GM19463 (cell line): ENCODE measurements at regions not wholly inside any gene's neighbourhood (a gene's known extent, or its start where the extent isn't known, plus 50 kb on each side); places are given as distances from the start of the nearest gene placed in this dataset.

Experiments used
- ATAC-seq: cut with Tn5 transposase; IDR thresholded peaks from one replicate; pipeline ENCODE4 v1.9.1; 2021; ENCODE audit warnings: mild to moderate bottlenecking, moderate library complexity; ENCODE audit not compliant: unreplicated experiment

DNA sequence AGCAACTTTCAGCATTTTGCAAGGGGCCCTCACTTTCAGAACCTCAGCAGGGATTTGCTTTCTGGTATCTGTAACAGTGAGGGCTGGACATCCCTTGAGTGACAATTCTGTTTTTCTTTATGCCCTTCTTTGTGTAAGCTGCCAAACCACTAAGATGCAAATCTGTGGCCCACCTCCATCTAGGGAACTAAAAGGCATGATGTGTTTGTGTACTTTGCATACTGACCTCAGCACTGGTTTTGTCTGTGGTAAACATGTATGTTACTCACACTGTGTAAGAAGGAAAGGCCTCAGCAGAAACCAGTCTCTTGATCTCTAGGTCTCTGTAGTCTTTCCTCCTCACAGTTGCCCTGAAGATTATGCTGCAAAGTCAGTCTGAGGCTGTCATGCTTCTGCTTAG is 396.6 kb upstream of the DYNLRB2 start:
- ATAC-seq = peak; percentile 98

- ATAC-seq = no peak
Observed at GRCh38 chr16:80142940-80143339, 397.9 kb upstream of the DYNLRB2 start.

DNA sequence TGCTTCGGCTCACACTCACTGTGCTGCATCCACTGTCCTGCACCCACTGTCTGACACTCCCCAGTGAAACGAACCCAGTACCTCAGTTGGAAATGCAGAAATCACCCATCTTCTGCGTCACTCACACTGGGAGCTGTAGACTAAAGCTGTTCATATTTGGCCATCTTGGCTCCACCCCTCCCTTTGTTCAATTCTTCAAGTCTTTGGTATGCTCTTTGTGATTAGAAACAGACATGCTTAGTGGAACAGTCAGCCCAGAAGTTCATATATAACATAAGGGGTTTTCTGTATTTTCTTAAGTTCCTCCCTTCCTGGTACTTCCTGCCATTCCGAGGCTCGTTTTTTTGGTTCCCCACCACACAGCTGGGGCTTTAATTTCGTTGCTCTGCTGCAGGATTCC is 398.5 kb upstream of the DYNLRB2 start:
- ATAC-seq = no peak

- no peak for ATAC-seq
Observed at GRCh38 chr16:80129791-80130190, 411.0 kb upstream of the DYNLRB2 start.

GRCh38 chr16:80125677-80126076 is 415.1 kb upstream of the DYNLRB2 start:
- no peak for ATAC-seq

DNA sequence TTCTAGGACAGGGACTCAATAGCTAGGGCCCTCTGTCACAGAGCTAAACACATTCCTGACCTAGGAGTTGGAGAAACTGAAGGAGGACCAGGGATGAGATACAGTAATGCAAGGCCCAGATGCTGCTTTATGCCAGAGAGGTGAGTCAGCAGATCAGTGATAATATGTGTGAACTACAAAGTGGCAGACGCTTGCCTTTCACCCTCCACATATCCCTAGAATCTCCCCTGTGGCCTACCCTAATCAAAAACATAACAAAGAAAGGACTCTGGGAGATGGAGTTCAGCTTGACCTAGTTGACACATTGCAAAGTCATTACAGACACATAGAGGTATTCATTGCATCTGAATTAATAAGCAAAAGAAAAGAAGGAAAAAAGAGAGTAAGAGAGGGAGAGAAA is 417.6 kb upstream of the DYNLRB2 start:
- no peak for ATAC-seq

DNA sequence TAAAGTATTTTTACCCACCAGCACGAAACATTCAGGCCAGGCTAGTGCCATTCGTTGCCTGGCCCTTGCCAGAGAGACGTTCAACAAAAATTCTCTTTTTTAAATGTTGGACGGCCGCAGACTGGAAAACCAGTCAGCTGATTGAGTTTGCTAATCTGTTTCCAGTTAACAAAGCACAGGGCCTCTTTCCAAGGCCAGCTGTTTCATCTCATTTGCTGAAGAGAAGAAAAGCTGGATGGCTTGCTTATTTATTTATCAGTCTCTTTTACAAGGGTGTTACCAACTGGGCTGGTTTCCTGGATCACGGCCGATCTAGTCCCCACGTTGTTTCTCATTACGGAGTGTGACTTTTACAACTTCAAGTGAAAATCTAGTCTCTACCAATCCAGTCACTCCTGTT is 418.7 kb upstream of the DYNLRB2 start:
- no peak for ATAC-seq

DNA sequence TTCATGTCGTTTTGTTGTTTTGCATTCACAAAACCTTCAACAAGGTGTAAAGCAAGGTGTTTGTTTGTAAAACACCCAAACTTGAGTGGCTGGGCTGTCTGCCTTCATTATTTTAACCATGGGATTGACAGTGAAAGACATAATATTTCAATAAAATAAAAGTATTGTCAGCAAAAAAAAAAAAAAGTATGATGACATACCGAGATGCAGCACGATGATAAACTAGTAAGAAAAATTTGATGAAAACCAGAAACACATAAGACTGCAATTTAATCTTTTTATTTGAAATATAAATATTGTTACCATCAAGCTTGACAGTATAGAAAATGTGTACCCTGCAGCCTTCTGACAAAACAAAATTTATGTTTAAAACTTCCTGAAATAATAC is 419.3 kb upstream of the DYNLRB2 start:
- ATAC-seq = no peak

GRCh38 chr16:80120899-80121521 is 419.8 kb upstream of the DYNLRB2 start:
- ATAC-seq = no peak

GRCh38 chr16:80117556-80118130 is 423.1 kb upstream of the DYNLRB2 start:
- no peak for ATAC-seq

DNA sequence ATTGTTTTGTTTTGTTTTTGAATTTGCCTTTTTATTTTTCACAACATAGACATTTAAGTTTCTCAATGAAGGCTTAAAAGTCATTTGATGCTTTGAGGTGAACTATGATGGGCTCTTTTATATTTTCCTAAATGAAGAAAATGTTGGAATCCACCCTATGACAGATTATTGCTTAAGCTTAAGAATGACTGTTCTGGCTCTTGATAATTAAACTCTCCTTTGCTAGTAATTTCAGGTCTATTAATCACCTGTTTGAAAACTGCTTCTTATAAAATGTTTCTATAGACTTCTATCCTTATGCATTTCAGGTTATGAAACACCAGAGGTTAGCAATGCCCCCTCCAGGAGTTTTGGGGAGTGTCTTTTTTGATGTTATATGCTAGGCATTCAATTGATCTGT is 424.1 kb upstream of the DYNLRB2 start:
- ATAC-seq = no peak

- peak; percentile 51 for ATAC-seq
Observed at GRCh38 chr16:80114699-80115098, 426.1 kb upstream of the DYNLRB2 start.

DNA sequence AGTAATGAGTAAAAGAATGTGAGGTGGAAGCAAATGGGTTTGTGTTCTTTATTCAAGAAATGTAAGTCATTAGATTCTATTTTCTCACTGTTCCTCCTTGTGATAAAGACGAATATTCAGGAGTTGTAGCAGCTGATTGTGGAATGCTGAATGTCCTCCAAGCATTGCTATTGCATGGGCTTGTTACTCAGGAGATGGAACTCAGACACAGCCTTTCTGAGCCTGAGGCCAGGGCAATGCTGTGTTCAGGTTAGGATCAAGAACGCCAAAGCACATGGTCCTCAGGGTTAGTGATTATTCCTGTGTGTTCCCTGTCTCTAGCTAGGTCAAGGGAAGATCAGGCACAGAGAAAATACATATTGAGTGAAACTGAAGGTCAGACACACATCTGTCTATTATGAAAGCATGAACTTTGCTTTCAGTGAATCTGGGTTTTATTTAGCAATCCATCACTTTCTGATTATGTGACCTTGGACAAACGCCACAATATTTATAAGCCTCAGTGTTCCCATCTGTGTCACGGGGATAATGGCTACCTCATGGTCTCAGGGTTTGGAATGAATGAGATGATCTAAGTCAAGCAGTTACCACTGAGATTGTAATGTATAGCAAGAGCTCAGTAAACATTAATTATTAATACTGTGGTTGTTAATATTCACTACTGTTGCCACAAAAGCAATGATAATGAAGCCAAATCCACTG is 426.8 kb upstream of the DYNLRB2 start:
- no peak for ATAC-seq

DNA sequence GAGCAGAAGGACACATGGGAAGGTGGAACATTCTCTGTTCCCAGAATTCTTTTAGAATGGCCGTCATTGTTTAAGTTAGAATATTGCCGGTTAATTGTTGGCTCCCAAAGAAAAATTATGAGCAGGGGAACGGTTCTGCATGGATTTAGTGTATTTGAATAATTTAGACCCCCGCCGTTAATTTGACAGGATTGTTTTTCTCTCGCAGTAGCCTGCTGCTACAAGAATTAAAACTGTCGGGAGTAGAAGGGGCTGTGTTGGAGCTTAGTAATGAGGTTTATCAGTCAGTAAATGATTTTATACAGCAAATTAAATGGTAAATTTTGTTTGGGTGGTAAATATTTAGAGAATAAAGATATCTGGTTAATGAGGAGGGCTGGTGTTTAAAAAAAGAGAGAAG is 431.2 kb upstream of the DYNLRB2 start:
- no peak for ATAC-seq

DNA sequence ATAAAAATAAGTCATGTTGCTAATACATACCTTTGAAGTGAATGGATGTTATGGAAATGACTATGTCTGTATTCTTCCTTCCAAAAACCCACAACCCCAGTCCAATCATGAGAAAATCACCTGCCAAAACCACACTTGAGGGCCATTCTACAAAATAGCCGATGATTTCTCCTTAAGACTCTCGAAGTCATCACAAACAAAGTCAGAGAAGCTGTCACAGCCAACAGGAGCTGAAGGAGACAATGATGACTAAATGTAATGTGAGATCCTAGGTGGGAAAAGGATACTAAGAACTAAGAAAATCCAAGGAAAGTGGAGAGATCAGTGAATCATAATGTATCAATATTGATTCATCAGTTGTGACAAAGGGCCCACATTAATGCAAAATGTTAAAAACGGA is 432.9 kb upstream of the DYNLRB2 start:
- no peak for ATAC-seq

DNA sequence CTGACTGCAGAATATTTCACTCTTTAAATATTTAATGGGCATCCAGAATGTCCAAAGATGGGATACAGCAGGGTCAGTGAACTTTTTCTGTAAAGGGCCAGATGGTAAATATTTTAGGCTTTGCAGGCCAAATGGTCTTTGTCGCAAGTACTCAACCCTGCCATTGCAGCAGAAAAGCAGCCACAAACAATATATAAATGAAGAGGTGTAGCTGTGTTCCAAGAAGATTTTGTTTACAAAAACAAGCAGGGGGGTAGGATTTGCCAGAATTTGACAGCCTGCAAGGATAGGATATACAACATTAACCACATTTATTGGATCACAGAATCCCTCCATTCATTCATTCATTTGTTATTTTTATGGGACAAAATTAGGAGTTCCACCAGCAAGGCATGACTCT is 435.0 kb upstream of the DYNLRB2 start:
- no peak for ATAC-seq

GRCh38 chr16:80105160-80105559 is 435.6 kb upstream of the DYNLRB2 start:
- ATAC-seq = no peak

DNA sequence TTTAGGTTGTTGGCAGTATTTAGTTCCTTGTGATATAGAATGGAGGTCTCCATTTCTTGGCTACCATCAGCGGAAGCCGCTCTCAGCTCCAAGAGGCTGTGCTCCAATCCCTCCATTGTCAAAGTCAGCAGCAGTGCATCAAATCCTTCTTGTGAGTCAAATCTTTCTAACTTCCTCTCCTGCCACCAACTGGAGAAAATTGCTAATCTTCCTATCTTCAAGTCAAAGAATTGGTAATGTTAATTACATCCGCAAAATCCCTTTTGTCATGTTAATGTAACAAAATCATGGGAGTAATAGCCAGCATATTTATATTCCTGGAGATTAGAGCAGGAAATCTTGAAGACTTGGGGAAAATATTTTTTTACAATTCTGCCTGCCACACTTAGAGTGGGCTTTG is 436.4 kb upstream of the DYNLRB2 start:
- ATAC-seq = no peak

GRCh38 chr16:80103463-80103862 is 437.3 kb upstream of the DYNLRB2 start:
- no peak for ATAC-seq

GRCh38 chr16:80100846-80101451 is 439.8 kb upstream of the DYNLRB2 start:
- ATAC-seq = no peak

- no peak for ATAC-seq
Observed at GRCh38 chr16:80100186-80100585, 440.6 kb upstream of the DYNLRB2 start.

- ATAC-seq = no peak
Observed at GRCh38 chr16:80097098-80097497, 443.7 kb upstream of the DYNLRB2 start.
